ENCODE measurements at regions not wholly inside any gene's neighbourhood (a gene's known extent, or its start where the extent isn't known, plus 50 kb on each side); places are given as distances from the start of the nearest gene placed in this dataset.

- TF ChIP-seq KDM3A (CRISPR knock-in tag; IDR thresholded peaks at IDR 0.05; ENCODE audit: low read depth) (no peak), ZC3H4 (CRISPR knock-in tag; IDR thresholded peaks at IDR 0.05; ENCODE audit: borderline replicate concordance) (no peak)
These were observed 63.6 kb downstream of the PALM2AKAP2 start for GRCh38 chr9:109843641-109844040.
